HepG2 (cell line): ENCODE measurements at regions not wholly inside any gene's neighbourhood (a gene's known extent, or its start where the extent isn't known, plus 50 kb on each side); places are given as distances from the start of the nearest gene placed in this dataset.
A peak's percentile ranks its signal among the peaks of the same experiment; 100 is the strongest.

ENCODE experiments used
- ATAC-seq: fragments of 200-7000 bp; cut with Tn5 transposase; 3 replicates; pipeline ENCODE4 v1.9.1; 2020; ENCODE audit warnings: mild to moderate bottlenecking, moderate library complexity
- BruUV-seq: library from RNA; stranded (reverse); fragments of 400-500 nt; replicated peaks from 2 replicates; lab custom pipeline; 2021; lab: Mats Ljungman, UMichigan
- CTCF ChIA-PET: fragments of 300-600 bp; formaldehyde crosslinking; extraction: SDS; loops from one replicate; lab custom pipeline; 2021; ENCODE audit warnings: low total read pairs, inconsistent platforms, low intra/inter-chr PET ratio; lab: Yijun Ruan, JAX
- POLR2A ChIA-PET: fragments of 350-600 bp; sonication (Branson Sonifier 250); formaldehyde crosslinking; loops from one replicate; lab custom pipeline; 2020; ENCODE audit warnings: antibody characterized with exemption, inconsistent platforms; lab: Yijun Ruan, JAX
- DNase-seq: peaks from one replicate; pipeline ENCODE4 v3.0.0-alpha.2; 2015; ENCODE audit warnings: low spot score
- FAIRE-seq: peaks from 3 replicates; lab custom pipeline; 2011; peaks lifted over from hg19 to GRCh38; lab: Jason Lieb, UNC
- H2AFZ ChIP-seq: one replicate; pipeline ENCODE4 v1.6.1; 2011; ENCODE audit warnings: low read length, inconsistent platforms
- H3K27ac ChIP-seq: fragments of 300-600 bp; 3 replicates; pipeline ENCODE4 v1.8.0; 2011; ENCODE audit warnings: mixed run types, mild to moderate bottlenecking, mixed read lengths, low read length, inconsistent platforms; ENCODE audit not compliant: insufficient read depth; ENCODE audit errors: extremely low read length
- H3K27me3 ChIP-seq, 2 experiments: fragments of 200-600 bp in 1 of 2; 2 replicates in 1 of 2; 3 replicates in 1 of 2; pipeline versions ENCODE4 v1.6.0 to v1.8.0; 2011; ENCODE audit warnings: low read length in 2 of 2, mild to moderate bottlenecking in 2 of 2, moderate library complexity in 2 of 2, inconsistent platforms in 1 of 2; ENCODE audit not compliant: insufficient read depth in 2 of 2, control insufficient read depth in 1 of 2
- H3K36me3 ChIP-seq, 2 experiments: fragments of 200-600 bp in 1 of 2; replicated peaks in 1 of 2; 2 replicates in 1 of 2; 3 replicates in 1 of 2; pipeline versions ENCODE4 v1.5.1 to v1.8.0; 2011; ENCODE audit warnings: low read length in 2 of 2, inconsistent platforms in 1 of 2; ENCODE audit not compliant: insufficient read depth in 2 of 2, control insufficient read depth in 1 of 2
- H3K4me1 ChIP-seq: 2 replicates; pipeline ENCODE4 v1.5.1; 2012; ENCODE audit warnings: low read length, inconsistent platforms; ENCODE audit not compliant: insufficient read depth
- H3K4me2 ChIP-seq: 2 replicates; pipeline ENCODE4 v1.6.0; 2011; ENCODE audit warnings: low read depth, low read length, inconsistent platforms
- H3K4me3 ChIP-seq, 3 experiments: fragments of 200-600 bp in 1 of 3; sonication (generic), shearing (Covaris generic) in 1 of 3; replicated peaks in 1 of 3; 2 replicates each; pipeline ENCODE4 v1.5.1; 2011 to 2016; ENCODE audit warnings: low read length in 3 of 3, inconsistent platforms in 2 of 3, low read depth in 2 of 3, mild to moderate bottlenecking in 2 of 3, control low read depth in 1 of 3, mixed read lengths in 1 of 3; ENCODE audit not compliant: insufficient read depth in 1 of 3
- H3K79me2 ChIP-seq: one replicate; pipeline ENCODE4 v1.6.1; 2011; ENCODE audit warnings: low read length, inconsistent platforms; ENCODE audit not compliant: insufficient read depth
- H3K9ac ChIP-seq: 2 replicates; pipeline ENCODE4 v1.6.0; 2011; ENCODE audit warnings: mild to moderate bottlenecking, low read depth, low read length, inconsistent platforms; ENCODE audit not compliant: insufficient read depth
- H3K9me3 ChIP-seq: 2 replicates; pipeline ENCODE4 v1.5.1; 2012; ENCODE audit warnings: mild to moderate bottlenecking, low read length
- H4K20me1 ChIP-seq: 2 replicates; pipeline ENCODE4 v1.6.0; 2011; ENCODE audit warnings: inconsistent platforms, mild to moderate bottlenecking, low read length, moderate library complexity; ENCODE audit not compliant: insufficient read depth
- ARNT2 ChIP-seq: sonication (generic); formaldehyde crosslinking; IDR thresholded peaks from 2 replicates; pipeline ENCODE4 v1.8.0; 2022; ENCODE audit warnings: mild to moderate bottlenecking, low read depth, missing genetic modification reagents, moderate library complexity
- ATF7 ChIP-seq, 2 experiments: fragments of 450-650 bp in 1 of 2; sonication (generic) in 1 of 2; formaldehyde crosslinking in 1 of 2; IDR thresholded peaks; 2 replicates each; pipeline versions ENCODE4 v1.4.0 to v1.6.1; 2016 to 2020; ENCODE audit warnings: antibody characterized with exemption in 1 of 2, mild to moderate bottlenecking in 1 of 2, missing genetic modification reagents in 1 of 2
- GABPB1 ChIP-seq: IDR thresholded peaks from 2 replicates; pipeline ENCODE4 v1.6.1; 2016; ENCODE audit warnings: mild to moderate bottlenecking, missing genetic modification reagents, moderate library complexity, missing compliant biosample characterization
- KLF13 ChIP-seq: sonication (generic); formaldehyde crosslinking; IDR thresholded peaks from 2 replicates; pipeline ENCODE4 v1.4.0; 2020; ENCODE audit warnings: mild to moderate bottlenecking, missing genetic modification reagents
- SIN3B ChIP-seq: fragments of 150-350 bp; IDR thresholded peaks from 2 replicates; pipeline ENCODE4 v1.6.1; 2014; ENCODE audit warnings: low read length
- SIX1 ChIP-seq: sonication (generic); formaldehyde crosslinking; IDR thresholded peaks from 2 replicates; pipeline ENCODE4 v1.4.0; 2020; ENCODE audit warnings: missing genetic modification reagents, borderline replicate concordance
- ZFP36 ChIP-seq: fragments of 150-350 bp; IDR thresholded peaks from 2 replicates; pipeline ENCODE4 v1.6.1; 2018; ENCODE audit warnings: borderline replicate concordance, low read length, low read depth; ENCODE audit not compliant: partially characterized antibody
- ZMYM2 ChIP-seq: sonication (generic); formaldehyde crosslinking; IDR thresholded peaks from 2 replicates; pipeline ENCODE4 v1.8.0; 2022; ENCODE audit warnings: mild to moderate bottlenecking, missing genetic modification reagents
- ZNF317 ChIP-seq: sonication (generic); formaldehyde crosslinking; IDR thresholded peaks from 2 replicates; pipeline ENCODE4 v1.5.0; 2020; ENCODE audit warnings: mild to moderate bottlenecking, missing genetic modification reagents
- ZNF616 ChIP-seq: sonication (generic); formaldehyde crosslinking; IDR thresholded peaks from 2 replicates; pipeline ENCODE4 v1.5.0; 2020; ENCODE audit warnings: low read depth, mild to moderate bottlenecking, missing genetic modification reagents
- ZNF780A ChIP-seq: sonication (generic); formaldehyde crosslinking; IDR thresholded peaks from 2 replicates; pipeline ENCODE4 v1.8.0; 2022; ENCODE audit warnings: mild to moderate bottlenecking, missing genetic modification reagents, moderate library complexity
- WGBS: methylation state at CpG from one replicate; pipeline ENCODE4 v1.1.6; 2017; ENCODE audit warnings: low lambda C conversion rate; 5-methylcytosine and 5-hydroxymethylcytosine counted together
- in situ Hi-C: cut with HindIII; loops from 2 replicates; pipeline ENCODE4 v1.10.0; 2017; ENCODE audit warnings: low pct_unique_long_range_greater_than_20kb; ENCODE audit not compliant: extremely low pct_ligation_motif_present
- intact Hi-C: fragments of 100-400 bp; cut with micrococcal nuclease; formaldehyde crosslinking; loops from one replicate; pipeline ENCODE4 v1.10.0; 2022; ENCODE audit not compliant: unreplicated experiment

GRCh38 chr2:88254437-88255091 is 84.4 kb downstream of the THNSL2 start:
- H3K4me2 ChIP-seq: no peak overlapping the region
- H2AFZ ChIP-seq: no peak overlapping the region
- no peak overlapping the region for H3K27ac ChIP-seq
- H3K4me1 ChIP-seq: peaks cover 8% of the 10 kb centered on the region
- H3K9ac ChIP-seq: no peak overlapping the region
- no peak for FAIRE-seq
- 27% methylated on average over 3 of the region's 3 CpGs for WGBS
- ChIA-PET POLR2A (no interaction called here), CTCF (no interaction called here)
- no peak overlapping the region for H3K4me3 ChIP-seq
- in situ Hi-C loops (no loop called here), intact Hi-C loops (no loop called here)
- no peaks in the 10 kb centered on the region for H3K79me2 ChIP-seq
- TF ChIP-seq ZNF616 (CRISPR knock-in tag) (no peak), ZFP36 (no peak), SIX1 (no peak), KLF13 (CRISPR knock-in tag) (no peak), ARNT2 (CRISPR knock-in tag) (no peak), ZNF317 (CRISPR knock-in tag) (no peak), GABPB1 (CRISPR knock-in tag) (no peak), ZMYM2 (CRISPR knock-in tag) (no peak), ZNF780A (no peak)
- no peaks in the 10 kb centered on the region for H3K36me3 ChIP-seq
- no peaks in the 10 kb centered on the region for H3K9me3 ChIP-seq
- no peaks in the 10 kb centered on the region for H4K20me1 ChIP-seq
- DNase-seq: no peak
- H3K27me3 ChIP-seq: peaks cover 0 to 59% of the 10 kb centered on the region in 2 experiments; a peak in 4 of 5 replicates
- ATAC-seq: no peak
- BruUV-seq: no TSS peak

DNA sequence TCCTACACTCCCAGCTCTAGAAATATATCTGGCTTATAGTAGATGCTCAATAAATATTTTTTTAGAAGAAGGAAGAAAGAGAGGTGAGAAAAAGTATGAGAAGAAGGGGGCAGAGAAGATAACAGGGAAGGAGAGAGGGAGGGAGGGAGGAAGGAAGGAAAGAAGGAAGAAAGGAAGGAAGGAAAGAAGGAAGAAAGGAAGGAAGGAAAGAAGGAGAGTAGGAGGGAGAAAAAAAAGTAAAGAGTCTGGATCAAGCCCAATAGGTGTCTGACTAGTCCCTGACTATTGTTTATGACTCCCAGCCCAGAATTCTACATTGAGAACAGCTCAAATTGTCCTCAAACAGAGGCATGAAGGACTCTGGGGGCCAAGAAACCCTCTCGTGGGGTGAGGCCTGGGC is 83.9 kb downstream of the THNSL2 start:
- no TSS peak for BruUV-seq
- no peak overlapping the region for H3K9ac ChIP-seq
- whole genome bisulfite sequencing: 40% methylated on average over 1 of the region's 1 CpG
- intact Hi-C loops: no loop called here
- H3K9me3 ChIP-seq: no peaks in the 10 kb centered on the region
- no peak for ATAC-seq
- CTCF ChIA-PET: no interaction called here
- POLR2A ChIA-PET: no interaction called here
- no peaks in the 10 kb centered on the region for H3K79me2 ChIP-seq
- TF ChIP-seq ATF7 (IDR thresholded peaks at IDR 0.05): 0 out of 2 replicates have a peak, but pooled peaks have one; percentile 8
- TF ChIP-seq ATF7 (CRISPR knock-in tag; IDR thresholded peaks at IDR 0.05): no peak
- TF ChIP-seq SIN3B: no peak
- in situ Hi-C loops: no loop called here
- DNase-seq: no peak
- no peaks in the 10 kb centered on the region for H4K20me1 ChIP-seq
- H2AFZ ChIP-seq: no peak overlapping the region
- H3K4me3 ChIP-seq: no peak overlapping the region
- H3K27ac ChIP-seq: no peak overlapping the region
- FAIRE-seq: no peak
- no peak overlapping the region for H3K4me2 ChIP-seq
- H3K4me1 ChIP-seq: peaks cover 8% of the 10 kb centered on the region
- H3K27me3 ChIP-seq: peaks cover 0 to 54% of the 10 kb centered on the region in 2 experiments; a peak in 4 of 5 replicates
- no peaks in the 10 kb centered on the region for H3K36me3 ChIP-seq
